B cell (primary cell): ENCODE measurements at regions not wholly inside any gene's neighbourhood (a gene's known extent, or its start where the extent isn't known, plus 50 kb on each side); places are given as distances from the start of the nearest gene placed in this dataset.
"Not testable (repeated sequence)": the region's sequence is repeated elsewhere in the genome, so short reads cannot be mapped to it uniquely, and the experiment has no call there.

ENCODE experiments used
- EZH2 ChIP-seq: IDR thresholded peaks from 2 replicates; pipeline ENCODE4 v1.6.1; 2012; ENCODE audit warnings: borderline replicate concordance, low read depth, mild to moderate bottlenecking, moderate library complexity, low read length; ENCODE audit not compliant: insufficient read depth, poor library complexity, severe bottlenecking
- TF ChIP-seq, protein P1 (sequence below): fragments of 200-600 bp; IDR thresholded peaks from one replicate; pipeline ENCODE4 v1.8.0; 2022; ENCODE audit warnings: antibody characterized with exemption, mild to moderate bottlenecking

DNA sequence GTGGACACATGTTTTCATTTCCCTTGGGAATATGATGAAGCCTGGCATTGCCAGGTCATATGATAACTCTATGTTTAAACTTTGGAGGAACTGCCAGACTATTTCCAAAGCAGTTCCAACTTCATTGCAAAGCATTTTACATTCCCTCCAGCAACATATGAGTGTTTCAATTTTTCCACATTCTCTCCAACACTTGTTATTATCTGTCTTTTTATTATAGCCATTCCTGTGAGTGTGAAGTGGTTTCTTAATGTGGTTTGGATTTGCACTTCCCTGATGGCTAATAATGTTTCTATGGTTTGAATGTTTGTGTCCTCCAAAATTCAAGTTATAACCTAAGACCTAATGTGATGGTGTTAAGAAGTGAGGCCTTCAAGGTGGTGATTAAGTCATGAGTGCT, 228.0 kb downstream of the CDRT15L2 start:
- TF ChIP-seq, protein P1, sequence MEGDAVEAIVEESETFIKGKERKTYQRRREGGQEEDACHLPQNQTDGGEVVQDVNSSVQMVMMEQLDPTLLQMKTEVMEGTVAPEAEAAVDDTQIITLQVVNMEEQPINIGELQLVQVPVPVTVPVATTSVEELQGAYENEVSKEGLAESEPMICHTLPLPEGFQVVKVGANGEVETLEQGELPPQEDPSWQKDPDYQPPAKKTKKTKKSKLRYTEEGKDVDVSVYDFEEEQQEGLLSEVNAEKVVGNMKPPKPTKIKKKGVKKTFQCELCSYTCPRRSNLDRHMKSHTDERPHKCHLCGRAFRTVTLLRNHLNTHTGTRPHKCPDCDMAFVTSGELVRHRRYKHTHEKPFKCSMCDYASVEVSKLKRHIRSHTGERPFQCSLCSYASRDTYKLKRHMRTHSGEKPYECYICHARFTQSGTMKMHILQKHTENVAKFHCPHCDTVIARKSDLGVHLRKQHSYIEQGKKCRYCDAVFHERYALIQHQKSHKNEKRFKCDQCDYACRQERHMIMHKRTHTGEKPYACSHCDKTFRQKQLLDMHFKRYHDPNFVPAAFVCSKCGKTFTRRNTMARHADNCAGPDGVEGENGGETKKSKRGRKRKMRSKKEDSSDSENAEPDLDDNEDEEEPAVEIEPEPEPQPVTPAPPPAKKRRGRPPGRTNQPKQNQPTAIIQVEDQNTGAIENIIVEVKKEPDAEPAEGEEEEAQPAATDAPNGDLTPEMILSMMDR, result not testable (repeated sequence)
- not testable (repeated sequence) for TF ChIP-seq EZH2
